ENCODE measurements at regions not wholly inside any gene's neighbourhood (a gene's known extent, or its start where the extent isn't known, plus 50 kb on each side); places are given as distances from the start of the nearest gene placed in this dataset.

GRCh38 chrX:39514801-39515200, 583.0 kb downstream of the BCOR start:
- H3K4me1 Mint-ChIP-seq (ENCODE audit: low read depth) = no peaks in the 10 kb centered on the region
- peaks cover 23% of the 10 kb centered on the region for H3K27me3 Mint-ChIP-seq (ENCODE audit: insufficient read depth)
- H3K9me3 Mint-ChIP-seq = peaks cover under 1% of the 10 kb centered on the region; the same call in 1 of the 2 replicates
- no peak for DNase-seq
- H3K4me3 Mint-ChIP-seq = no peak overlapping the region
- H3K36me3 Mint-ChIP-seq (ENCODE audit: low read depth) = no peaks in the 10 kb centered on the region
- TF ChIP-seq CTCF (IDR thresholded peaks at IDR 0.05) = no peak
- H3K27ac Mint-ChIP-seq = no peak overlapping the region

GRCh38 chrX:39516427-39516841, 581.3 kb downstream of the BCOR start:
- H3K27me3 Mint-ChIP-seq (ENCODE audit: insufficient read depth) = peaks cover 26% of the 10 kb centered on the region
- TF ChIP-seq CTCF (IDR thresholded peaks at IDR 0.05) = no peak
- H3K4me3 Mint-ChIP-seq = no peak overlapping the region
- H3K36me3 Mint-ChIP-seq (ENCODE audit: low read depth) = no peaks in the 10 kb centered on the region
- H3K4me1 Mint-ChIP-seq (ENCODE audit: low read depth) = no peaks in the 10 kb centered on the region
- DNase-seq = no peak
- H3K27ac Mint-ChIP-seq = no peak overlapping the region
- no peaks in the 10 kb centered on the region for H3K9me3 Mint-ChIP-seq

DNA sequence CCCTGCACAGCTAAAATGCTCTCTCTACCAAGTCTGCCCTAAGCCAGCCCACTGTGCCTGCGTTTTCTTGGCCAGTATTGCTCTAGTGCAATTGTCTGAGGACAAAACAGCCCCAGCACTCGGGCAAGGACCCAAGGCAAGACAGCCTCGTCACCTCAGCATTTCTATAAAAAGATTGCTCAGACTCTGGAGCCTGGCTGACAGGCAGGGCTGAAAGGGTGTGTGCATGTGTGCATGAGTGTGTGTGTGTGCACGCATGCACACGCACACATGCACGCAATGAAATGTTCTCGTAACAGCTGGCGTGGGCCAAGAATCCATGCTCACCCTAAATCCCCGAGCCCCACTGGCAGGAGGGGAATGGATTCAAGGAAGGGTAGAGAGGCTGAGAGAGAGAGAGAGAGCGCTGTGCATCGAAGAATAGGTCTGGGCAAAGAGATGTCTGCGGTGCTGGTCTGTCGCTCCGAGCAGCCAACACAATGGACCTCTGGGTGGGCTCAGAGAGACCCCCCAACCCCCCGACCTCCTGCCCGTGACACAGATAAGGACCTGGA, 579.2 kb downstream of the BCOR start:
- Mint-ChIP-seq H3K4me1 (ENCODE audit: low read depth) (no peaks in the 10 kb centered on the region), H3K4me3 (no peak overlapping the region), H3K9me3 (no peaks in the 10 kb centered on the region), H3K36me3 (ENCODE audit: low read depth) (no peaks in the 10 kb centered on the region), H3K27me3 (ENCODE audit: insufficient read depth) (peaks cover 27% of the 10 kb centered on the region), H3K27ac (no peak overlapping the region)
- TF ChIP-seq CTCF (IDR thresholded peaks at IDR 0.05) = no peak
- DNase-seq = no peak

GRCh38 chrX:39519030-39519488, 578.7 kb downstream of the BCOR start:
- TF ChIP-seq CTCF (IDR thresholded peaks at IDR 0.05) = no peak
- H3K36me3 Mint-ChIP-seq (ENCODE audit: low read depth) = no peaks in the 10 kb centered on the region
- no peak overlapping the region for H3K4me3 Mint-ChIP-seq
- no peak overlapping the region for H3K27ac Mint-ChIP-seq
- H3K4me1 Mint-ChIP-seq (ENCODE audit: low read depth) = no peaks in the 10 kb centered on the region
- DNase-seq = no peak
- H3K9me3 Mint-ChIP-seq = no peaks in the 10 kb centered on the region
- H3K27me3 Mint-ChIP-seq (ENCODE audit: insufficient read depth) = peaks cover 27% of the 10 kb centered on the region

GRCh38 chrX:39519566-39520301, 578.0 kb downstream of the BCOR start:
- Mint-ChIP-seq H3K9me3 (no peaks in the 10 kb centered on the region), H3K4me3 (no peak overlapping the region), H3K4me1 (ENCODE audit: low read depth) (no peaks in the 10 kb centered on the region), H3K27me3 (ENCODE audit: insufficient read depth) (peaks cover 27% of the 10 kb centered on the region), H3K27ac (no peak overlapping the region), H3K36me3 (ENCODE audit: low read depth) (no peaks in the 10 kb centered on the region)
- no peak for DNase-seq
- TF ChIP-seq CTCF (IDR thresholded peaks at IDR 0.05) = no peak

All from HFFc6 (cell line).